WTC11 (cell line): ENCODE measurements at regions not wholly inside any gene's neighbourhood (a gene's known extent, or its start where the extent isn't known, plus 50 kb on each side); places are given as distances from the start of the nearest gene placed in this dataset.

ENCODE experiments used
- ATAC-seq: fragments of 200-7000 bp; cut with Tn5 transposase; 2 replicates; pipeline ENCODE4 v1.10.0; 2021; ENCODE audit warnings: mild to moderate bottlenecking, moderate library complexity
- CTCF ChIA-PET: fragments of 300-600 bp; sonication (Branson Sonifier 250); formaldehyde crosslinking; loops from one replicate; lab custom pipeline; 2021; ENCODE audit warnings: antibody characterized with exemption; lab: Charles Lee
- POLR2A ChIA-PET: fragments of 350-600 bp; sonication (Branson Sonifier 250); formaldehyde crosslinking; loops from one replicate; lab custom pipeline; 2021; ENCODE audit warnings: antibody characterized with exemption; lab: Charles Lee
- DNase-seq: peaks from one replicate; pipeline ENCODE4 v3.0.0; 2021; ENCODE audit warnings: low spot score
- H3K27ac Mint-ChIP-seq: 2 replicates; pipeline ENCODE4 v1.8.0; 2021; ENCODE audit warnings: mixed read lengths
- H3K27me3 Mint-ChIP-seq: 2 replicates; pipeline ENCODE4 v1.8.0; 2021; ENCODE audit warnings: low read depth, mild to moderate bottlenecking, moderate library complexity, mixed read lengths
- H3K36me3 Mint-ChIP-seq: 2 replicates; pipeline ENCODE4 v1.8.0; 2021; ENCODE audit warnings: mixed read lengths
- H3K4me1 Mint-ChIP-seq: 2 replicates; pipeline ENCODE4 v1.8.0; 2022; ENCODE audit warnings: mixed read lengths
- H3K4me3 Mint-ChIP-seq: 2 replicates; pipeline ENCODE4 v1.8.0; 2021; ENCODE audit warnings: mild to moderate bottlenecking, moderate library complexity, mixed read lengths
- H3K9me3 Mint-ChIP-seq: 2 replicates; pipeline ENCODE4 v1.8.0; 2021; ENCODE audit warnings: mixed read lengths
- E2F4 ChIP-seq: sonication (generic); formaldehyde crosslinking; IDR thresholded peaks from 2 replicates; pipeline ENCODE4 v1.8.1; 2022; ENCODE audit warnings: low read depth, mild to moderate bottlenecking, moderate library complexity, missing genetic modification reagents, borderline replicate concordance
- EMX1 ChIP-seq: fragments of 250-450 bp; sonication (Bioruptor Pico); IDR thresholded peaks from 2 replicates; pipeline ENCODE4 v1.8.0; 2021; ENCODE audit warnings: mild to moderate bottlenecking
- GRHL2 ChIP-seq: fragments of 250-450 bp; sonication (Bioruptor Pico); IDR thresholded peaks from 2 replicates; pipeline ENCODE4 v1.8.0; 2022; ENCODE audit warnings: mild to moderate bottlenecking, moderate library complexity; ENCODE audit not compliant: insufficient replicate concordance, severe bottlenecking
- JAZF1 ChIP-seq: fragments of 250-450 bp; sonication (Bioruptor Pico); IDR thresholded peaks from 2 replicates; pipeline ENCODE4 v1.9.0; 2021; ENCODE audit warnings: moderate library complexity, mild to moderate bottlenecking, inconsistent platforms
- KAT7 ChIP-seq: sonication (generic); formaldehyde crosslinking; IDR thresholded peaks from 2 replicates; pipeline ENCODE4 v1.8.1; 2023; ENCODE audit warnings: missing genetic modification reagents, mild to moderate bottlenecking, borderline replicate concordance
- NFE2L1 ChIP-seq: sonication (generic); formaldehyde crosslinking; IDR thresholded peaks from 2 replicates; pipeline ENCODE4 v1.8.1; 2023; ENCODE audit warnings: missing genetic modification reagents
- PRRX2 ChIP-seq: fragments of 250-450 bp; sonication (Bioruptor Pico); IDR thresholded peaks from 2 replicates; pipeline ENCODE4 v1.8.0; 2021; ENCODE audit warnings: mild to moderate bottlenecking
- STAT6 ChIP-seq: sonication (generic); formaldehyde crosslinking; conservative IDR thresholded peaks from 2 replicates; pipeline ENCODE4 v1.8.1; 2023; ENCODE audit warnings: mild to moderate bottlenecking, low read depth, missing genetic modification reagents, moderate library complexity
- ZBTB21 ChIP-seq: sonication (generic); formaldehyde crosslinking; IDR thresholded peaks from 2 replicates; pipeline ENCODE4 v1.8.1; 2023; ENCODE audit warnings: mild to moderate bottlenecking, missing genetic modification reagents, borderline replicate concordance
- ZNF232 ChIP-seq: sonication (generic); formaldehyde crosslinking; IDR thresholded peaks from 2 replicates; pipeline ENCODE4 v1.8.0; 2022; ENCODE audit warnings: mild to moderate bottlenecking, missing genetic modification reagents
- ZNF396 ChIP-seq: fragments of 250-450 bp; sonication (Bioruptor Pico); IDR thresholded peaks from 2 replicates; pipeline ENCODE4 v1.8.0; 2021; ENCODE audit warnings: mild to moderate bottlenecking, moderate library complexity, borderline replicate concordance
- ZNF425 ChIP-seq: fragments of 250-450 bp; sonication (Bioruptor Pico); conservative IDR thresholded peaks from 2 replicates; pipeline ENCODE4 v1.9.0; 2021; ENCODE audit warnings: mild to moderate bottlenecking
- TF ChIP-seq, protein P1 (sequence below): fragments of 250-450 bp; sonication (Bioruptor Pico); IDR thresholded peaks from 2 replicates; pipeline ENCODE4 v1.9.0; 2021; ENCODE audit warnings: moderate library complexity, mild to moderate bottlenecking, inconsistent platforms, borderline replicate concordance
- TF ChIP-seq, protein P2 (sequence below): sonication (generic); formaldehyde crosslinking; IDR thresholded peaks from 2 replicates; pipeline ENCODE4 v1.8.0; 2023; ENCODE audit warnings: missing genetic modification reagents, mild to moderate bottlenecking, borderline replicate concordance
- TF ChIP-seq, protein P3 (sequence below): sonication (generic); formaldehyde crosslinking; IDR thresholded peaks from 2 replicates; pipeline ENCODE4 v1.8.1; 2022; ENCODE audit warnings: low read depth, missing genetic modification reagents, borderline replicate concordance
- TF ChIP-seq, protein P4 (sequence below): sonication (generic); formaldehyde crosslinking; IDR thresholded peaks from 2 replicates; pipeline ENCODE4 v1.8.1; 2023; ENCODE audit warnings: mild to moderate bottlenecking, missing genetic modification reagents
- TF ChIP-seq, protein P5 (sequence below): sonication (generic); formaldehyde crosslinking; IDR thresholded peaks from 2 replicates; pipeline ENCODE4 v1.8.0; 2022; ENCODE audit warnings: missing genetic modification reagents

- no peak overlapping the region for H3K27ac Mint-ChIP-seq
Observed at GRCh38 chr6:19608546-19608945, 228.6 kb upstream of the ID4 start.

More at GRCh38 chr6:19608546-19608945, 228.6 kb upstream of the ID4 start:
- TF ChIP-seq ZNF232 (CRISPR knock-in tag) (no peak), NFE2L1 (CRISPR knock-in tag) (no peak), KAT7 (CRISPR knock-in tag) (no peak), EMX1 (no peak), ZBTB21 (no peak), JAZF1 (CRISPR knock-in tag) (no peak), PRRX2 (CRISPR knock-in tag) (no peak), ZNF425 (no peak), E2F4 (no peak), GRHL2 (CRISPR knock-in tag) (no peak), ZNF396 (no peak), STAT6 (no peak)
- TF ChIP-seq, protein P1, sequence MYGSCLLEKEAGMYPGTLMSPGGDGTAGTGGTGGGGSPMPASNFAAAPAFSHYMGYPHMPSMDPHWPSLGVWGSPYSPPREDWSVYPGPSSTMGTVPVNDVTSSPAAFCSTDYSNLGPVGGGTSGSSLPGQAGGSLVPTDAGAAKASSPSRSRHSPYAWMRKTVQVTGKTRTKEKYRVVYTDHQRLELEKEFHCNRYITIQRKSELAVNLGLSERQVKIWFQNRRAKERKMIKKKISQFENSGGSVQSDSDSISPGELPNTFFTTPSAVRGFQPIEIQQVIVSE (CRISPR knock-in tag), result no peak
- TF ChIP-seq, protein P2, sequence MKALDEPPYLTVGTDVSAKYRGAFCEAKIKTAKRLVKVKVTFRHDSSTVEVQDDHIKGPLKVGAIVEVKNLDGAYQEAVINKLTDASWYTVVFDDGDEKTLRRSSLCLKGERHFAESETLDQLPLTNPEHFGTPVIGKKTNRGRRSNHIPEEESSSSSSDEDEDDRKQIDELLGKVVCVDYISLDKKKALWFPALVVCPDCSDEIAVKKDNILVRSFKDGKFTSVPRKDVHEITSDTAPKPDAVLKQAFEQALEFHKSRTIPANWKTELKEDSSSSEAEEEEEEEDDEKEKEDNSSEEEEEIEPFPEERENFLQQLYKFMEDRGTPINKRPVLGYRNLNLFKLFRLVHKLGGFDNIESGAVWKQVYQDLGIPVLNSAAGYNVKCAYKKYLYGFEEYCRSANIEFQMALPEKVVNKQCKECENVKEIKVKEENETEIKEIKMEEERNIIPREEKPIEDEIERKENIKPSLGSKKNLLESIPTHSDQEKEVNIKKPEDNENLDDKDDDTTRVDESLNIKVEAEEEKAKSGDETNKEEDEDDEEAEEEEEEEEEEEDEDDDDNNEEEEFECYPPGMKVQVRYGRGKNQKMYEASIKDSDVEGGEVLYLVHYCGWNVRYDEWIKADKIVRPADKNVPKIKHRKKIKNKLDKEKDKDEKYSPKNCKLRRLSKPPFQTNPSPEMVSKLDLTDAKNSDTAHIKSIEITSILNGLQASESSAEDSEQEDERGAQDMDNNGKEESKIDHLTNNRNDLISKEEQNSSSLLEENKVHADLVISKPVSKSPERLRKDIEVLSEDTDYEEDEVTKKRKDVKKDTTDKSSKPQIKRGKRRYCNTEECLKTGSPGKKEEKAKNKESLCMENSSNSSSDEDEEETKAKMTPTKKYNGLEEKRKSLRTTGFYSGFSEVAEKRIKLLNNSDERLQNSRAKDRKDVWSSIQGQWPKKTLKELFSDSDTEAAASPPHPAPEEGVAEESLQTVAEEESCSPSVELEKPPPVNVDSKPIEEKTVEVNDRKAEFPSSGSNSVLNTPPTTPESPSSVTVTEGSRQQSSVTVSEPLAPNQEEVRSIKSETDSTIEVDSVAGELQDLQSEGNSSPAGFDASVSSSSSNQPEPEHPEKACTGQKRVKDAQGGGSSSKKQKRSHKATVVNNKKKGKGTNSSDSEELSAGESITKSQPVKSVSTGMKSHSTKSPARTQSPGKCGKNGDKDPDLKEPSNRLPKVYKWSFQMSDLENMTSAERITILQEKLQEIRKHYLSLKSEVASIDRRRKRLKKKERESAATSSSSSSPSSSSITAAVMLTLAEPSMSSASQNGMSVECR (CRISPR knock-in tag), result no peak
- TF ChIP-seq, protein P3, sequence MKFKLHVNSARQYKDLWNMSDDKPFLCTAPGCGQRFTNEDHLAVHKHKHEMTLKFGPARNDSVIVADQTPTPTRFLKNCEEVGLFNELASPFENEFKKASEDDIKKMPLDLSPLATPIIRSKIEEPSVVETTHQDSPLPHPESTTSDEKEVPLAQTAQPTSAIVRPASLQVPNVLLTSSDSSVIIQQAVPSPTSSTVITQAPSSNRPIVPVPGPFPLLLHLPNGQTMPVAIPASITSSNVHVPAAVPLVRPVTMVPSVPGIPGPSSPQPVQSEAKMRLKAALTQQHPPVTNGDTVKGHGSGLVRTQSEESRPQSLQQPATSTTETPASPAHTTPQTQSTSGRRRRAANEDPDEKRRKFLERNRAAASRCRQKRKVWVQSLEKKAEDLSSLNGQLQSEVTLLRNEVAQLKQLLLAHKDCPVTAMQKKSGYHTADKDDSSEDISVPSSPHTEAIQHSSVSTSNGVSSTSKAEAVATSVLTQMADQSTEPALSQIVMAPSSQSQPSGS (CRISPR knock-in tag), result no peak
- TF ChIP-seq, protein P4, sequence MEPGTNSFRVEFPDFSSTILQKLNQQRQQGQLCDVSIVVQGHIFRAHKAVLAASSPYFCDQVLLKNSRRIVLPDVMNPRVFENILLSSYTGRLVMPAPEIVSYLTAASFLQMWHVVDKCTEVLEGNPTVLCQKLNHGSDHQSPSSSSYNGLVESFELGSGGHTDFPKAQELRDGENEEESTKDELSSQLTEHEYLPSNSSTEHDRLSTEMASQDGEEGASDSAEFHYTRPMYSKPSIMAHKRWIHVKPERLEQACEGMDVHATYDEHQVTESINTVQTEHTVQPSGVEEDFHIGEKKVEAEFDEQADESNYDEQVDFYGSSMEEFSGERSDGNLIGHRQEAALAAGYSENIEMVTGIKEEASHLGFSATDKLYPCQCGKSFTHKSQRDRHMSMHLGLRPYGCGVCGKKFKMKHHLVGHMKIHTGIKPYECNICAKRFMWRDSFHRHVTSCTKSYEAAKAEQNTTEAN (CRISPR knock-in tag), result no peak
- TF ChIP-seq, protein P5, sequence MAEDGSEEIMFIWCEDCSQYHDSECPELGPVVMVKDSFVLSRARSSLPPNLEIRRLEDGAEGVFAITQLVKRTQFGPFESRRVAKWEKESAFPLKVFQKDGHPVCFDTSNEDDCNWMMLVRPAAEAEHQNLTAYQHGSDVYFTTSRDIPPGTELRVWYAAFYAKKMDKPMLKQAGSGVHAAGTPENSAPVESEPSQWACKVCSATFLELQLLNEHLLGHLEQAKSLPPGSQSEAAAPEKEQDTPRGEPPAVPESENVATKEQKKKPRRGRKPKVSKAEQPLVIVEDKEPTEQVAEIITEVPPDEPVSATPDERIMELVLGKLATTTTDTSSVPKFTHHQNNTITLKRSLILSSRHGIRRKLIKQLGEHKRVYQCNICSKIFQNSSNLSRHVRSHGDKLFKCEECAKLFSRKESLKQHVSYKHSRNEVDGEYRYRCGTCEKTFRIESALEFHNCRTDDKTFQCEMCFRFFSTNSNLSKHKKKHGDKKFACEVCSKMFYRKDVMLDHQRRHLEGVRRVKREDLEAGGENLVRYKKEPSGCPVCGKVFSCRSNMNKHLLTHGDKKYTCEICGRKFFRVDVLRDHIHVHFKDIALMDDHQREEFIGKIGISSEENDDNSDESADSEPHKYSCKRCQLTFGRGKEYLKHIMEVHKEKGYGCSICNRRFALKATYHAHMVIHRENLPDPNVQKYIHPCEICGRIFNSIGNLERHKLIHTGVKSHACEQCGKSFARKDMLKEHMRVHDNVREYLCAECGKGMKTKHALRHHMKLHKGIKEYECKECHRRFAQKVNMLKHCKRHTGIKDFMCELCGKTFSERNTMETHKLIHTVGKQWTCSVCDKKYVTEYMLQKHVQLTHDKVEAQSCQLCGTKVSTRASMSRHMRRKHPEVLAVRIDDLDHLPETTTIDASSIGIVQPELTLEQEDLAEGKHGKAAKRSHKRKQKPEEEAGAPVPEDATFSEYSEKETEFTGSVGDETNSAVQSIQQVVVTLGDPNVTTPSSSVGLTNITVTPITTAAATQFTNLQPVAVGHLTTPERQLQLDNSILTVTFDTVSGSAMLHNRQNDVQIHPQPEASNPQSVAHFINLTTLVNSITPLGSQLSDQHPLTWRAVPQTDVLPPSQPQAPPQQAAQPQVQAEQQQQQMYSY, result no peak
- Mint-ChIP-seq H3K9me3 (peaks cover 14% of the 10 kb centered on the region), H3K4me1 (peaks cover 17% of the 10 kb centered on the region), H3K4me3 (no peak overlapping the region), H3K27me3 (no peaks in the 10 kb centered on the region), H3K36me3 (0 out of 2 replicates have a peak, but pooled peaks cover 3% of the 10 kb centered on the region)
- CTCF ChIA-PET, result no interaction called here
- POLR2A ChIA-PET, result no interaction called here
- DNase-seq, result no peak
- ATAC-seq, result no peak
